ENCODE measurements at regions not wholly inside any gene's neighbourhood (a gene's known extent, or its start where the extent isn't known, plus 50 kb on each side); places are given as distances from the start of the nearest gene placed in this dataset.

GRCh38 chr18:22346401-22346952 lies 71.2 kb downstream of the CTAGE1 start:
- TF ChIP-seq CSRNP3 (CRISPR knock-in tag; IDR thresholded peaks at IDR 0.05) = no peak
- TF ChIP-seq ZFP30 (CRISPR knock-in tag; IDR thresholded peaks at IDR 0.05) = no peak
- TF ChIP-seq CSDC2 (CRISPR knock-in tag; IDR thresholded peaks at IDR 0.05) = no peak
- TF ChIP-seq PATZ1 (CRISPR knock-in tag; IDR thresholded peaks at IDR 0.05; ENCODE audit: borderline replicate concordance) = no peak
- TF ChIP-seq POU6F1 (CRISPR knock-in tag; IDR thresholded peaks at IDR 0.05; ENCODE audit: borderline replicate concordance, low read depth) = no peak
- no peak for TF ChIP-seq ZFP3 (CRISPR knock-in tag; IDR thresholded peaks at IDR 0.05)
- TF ChIP-seq ARNTL (CRISPR knock-in tag; IDR thresholded peaks at IDR 0.05; ENCODE audit: borderline replicate concordance, low read depth) = no peak
- TF ChIP-seq RARB (CRISPR knock-in tag; IDR thresholded peaks at IDR 0.05) = no peak
- TF ChIP-seq CREB5 (CRISPR knock-in tag; IDR thresholded peaks at IDR 0.05; ENCODE audit: low read depth) = no peak
- no peak for TF ChIP-seq BACH2 (CRISPR knock-in tag; IDR thresholded peaks at IDR 0.05; ENCODE audit: borderline replicate concordance)
